Stimulated activated CD8-positive, alpha-beta memory T cell treated with anti-CD3 and anti-CD28 coated beads, Interleukin-4, amount 100 ng/mL, for 24 hours (primary cell): ENCODE measurements at regions not wholly inside any gene's neighbourhood (a gene's known extent, or its start where the extent isn't known, plus 50 kb on each side); places are given as distances from the start of the nearest gene placed in this dataset.

Experiments used
- DNase-seq: peaks from one replicate; pipeline ENCODE4 v3.0.0-alpha.2; 2020; ENCODE audit warnings: low read depth

GRCh38 chr6:115717472-115717871 lies 343.2 kb downstream of the FRK start:
- DNase-seq: no peak

- DNase-seq: no peak
These were observed 343.6 kb downstream of the FRK start for GRCh38 chr6:115717062-115717461.

GRCh38 chr6:115712291-115712961 lies 348.3 kb downstream of the FRK start:
- DNase-seq: no peak

- DNase-seq: no peak
These were observed 351.8 kb downstream of the FRK start for GRCh38 chr6:115708850-115709249.

GRCh38 chr6:115706981-115707380 lies 353.7 kb downstream of the FRK start:
- no peak for DNase-seq

DNA sequence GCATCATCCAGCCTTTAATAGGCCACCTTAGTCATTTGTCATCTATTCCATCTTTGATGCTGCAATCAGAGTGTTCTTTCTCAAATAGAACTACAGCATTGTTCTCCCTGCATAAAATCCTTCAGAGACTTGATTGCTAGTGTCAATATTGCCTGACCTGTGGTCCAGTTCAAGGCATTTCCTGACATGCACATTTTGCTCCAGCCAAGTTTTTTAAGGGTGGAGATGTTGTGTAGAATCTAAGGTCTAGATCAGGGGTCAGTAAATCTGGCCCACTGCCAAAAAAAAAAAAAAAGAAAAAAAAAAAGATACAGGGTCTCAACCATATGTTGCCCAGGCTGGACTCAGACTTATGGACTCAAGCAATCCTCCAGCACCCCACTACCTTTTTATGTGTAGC lies 354.4 kb downstream of the FRK start:
- DNase-seq: no peak

DNA sequence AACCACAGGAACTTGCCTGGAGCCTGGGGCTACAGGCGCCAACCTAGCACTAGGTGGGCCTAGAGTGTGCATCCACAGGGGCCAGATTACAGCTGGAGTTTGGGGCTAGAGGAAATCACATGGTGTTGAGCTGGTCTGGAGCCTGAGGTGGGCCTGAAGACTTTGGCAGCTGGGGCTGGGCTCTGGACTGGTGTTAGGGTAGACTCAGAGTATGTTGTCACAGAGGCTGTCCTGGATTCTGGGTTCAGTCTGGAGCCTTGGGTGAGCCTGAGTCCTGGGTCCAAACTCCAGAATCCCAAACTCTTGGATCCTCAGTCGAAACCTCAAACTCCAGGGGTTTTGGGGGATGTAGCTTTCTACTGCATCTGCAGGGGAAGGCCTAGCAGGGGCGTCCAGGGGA lies 356.7 kb downstream of the FRK start:
- DNase-seq: no peak

DNA sequence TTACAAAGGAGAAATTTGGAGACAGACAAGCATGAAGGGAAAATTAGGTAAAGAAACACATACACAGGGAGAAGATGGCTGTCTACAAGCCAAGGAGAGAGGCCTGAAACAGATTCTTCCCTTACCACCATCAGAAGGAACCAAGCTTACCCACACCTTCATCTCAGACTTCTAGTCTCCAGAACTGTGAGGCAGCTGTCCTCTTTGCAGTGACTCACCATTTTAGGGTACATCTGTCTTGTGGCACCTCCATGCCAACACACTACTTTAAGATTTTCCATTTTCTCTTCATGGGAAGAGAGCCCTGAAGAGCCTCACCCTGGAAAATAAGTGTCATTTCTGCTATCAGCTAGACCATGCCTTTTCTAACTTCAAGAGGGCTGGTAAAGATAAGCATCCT lies 369.3 kb downstream of the FRK start:
- DNase-seq: no peak

- DNase-seq: no peak
These were observed 369.8 kb downstream of the FRK start for GRCh38 chr6:115690854-115691253.

DNA sequence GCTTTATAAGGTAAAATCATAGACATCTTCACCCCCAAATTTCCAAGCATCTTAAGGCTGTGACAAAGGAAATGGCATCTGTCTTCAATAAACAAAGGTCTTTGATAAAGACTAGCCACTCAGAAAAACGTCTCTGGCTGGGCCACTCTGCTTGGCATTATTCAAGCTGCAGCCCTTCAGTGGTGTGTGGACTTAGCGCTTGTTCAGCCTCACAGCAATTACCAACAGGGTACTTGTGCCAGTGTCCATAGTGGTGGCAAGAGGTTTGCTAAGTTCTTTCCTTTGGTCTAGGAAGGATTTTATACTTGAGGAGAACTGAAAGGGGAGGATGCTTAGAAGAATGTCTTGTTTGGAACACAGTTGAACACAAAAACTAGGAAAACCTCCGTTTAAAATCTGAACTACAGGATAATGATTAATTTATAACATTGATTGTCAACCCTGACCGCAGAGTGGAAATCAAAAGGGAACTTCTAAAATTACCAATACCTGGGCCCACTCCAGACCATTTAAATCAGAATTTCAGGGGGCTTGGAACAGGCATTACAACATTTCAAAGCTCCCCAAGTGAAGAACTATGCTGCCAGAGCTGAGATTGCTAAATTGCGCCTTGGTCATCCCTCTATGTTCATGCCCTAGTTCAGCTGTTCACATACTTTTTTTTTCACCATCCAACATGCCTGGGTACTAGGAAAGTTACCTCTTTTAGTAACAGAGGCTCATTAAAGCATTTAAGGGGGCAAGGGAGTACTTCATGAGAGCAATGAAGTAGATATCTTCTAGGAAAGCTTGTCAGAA lies 378.5 kb downstream of the FRK start:
- no peak for DNase-seq

DNA sequence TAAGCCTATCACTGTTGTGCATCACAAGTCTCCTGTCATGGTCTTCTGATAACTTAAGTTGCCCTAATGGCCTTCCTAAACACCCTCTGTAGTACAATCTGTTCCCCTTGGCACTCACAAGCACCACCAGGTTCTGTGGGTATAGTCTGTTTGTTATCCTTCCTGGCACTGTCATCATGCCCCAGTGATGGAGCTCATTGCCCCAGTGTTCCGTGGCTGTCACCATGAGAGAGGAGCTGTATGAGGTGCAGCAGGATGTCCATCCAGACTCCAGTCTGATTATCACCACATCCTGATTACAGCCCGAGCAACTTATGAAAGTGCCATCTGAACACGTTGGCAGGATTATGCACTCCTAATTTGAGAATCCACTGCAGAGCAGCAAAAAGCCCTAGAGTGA lies 380.1 kb downstream of the FRK start:
- DNase-seq: no peak

- no peak for DNase-seq
These were observed 383.5 kb downstream of the FRK start for GRCh38 chr6:115677198-115677597.

- no peak for DNase-seq
These were observed 385.2 kb downstream of the FRK start for GRCh38 chr6:115675443-115675842.

DNA sequence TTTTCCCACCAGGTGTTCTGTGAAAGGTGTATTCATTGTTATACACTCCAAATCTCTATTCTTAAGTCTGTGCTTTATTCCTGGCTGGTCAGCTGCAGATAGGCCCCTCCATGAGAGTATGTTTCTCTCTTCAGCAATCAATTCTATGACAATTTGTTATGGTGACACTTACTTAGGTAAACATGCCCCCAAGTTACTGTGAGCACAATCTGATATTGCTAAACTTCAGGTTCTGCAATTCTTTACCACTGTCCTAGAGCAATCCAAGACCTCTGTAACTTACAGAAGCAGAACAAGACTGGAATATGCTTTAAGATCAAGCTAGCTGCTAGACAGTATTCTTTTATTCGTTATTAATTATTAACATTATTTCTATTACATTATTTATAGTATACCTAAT lies 391.9 kb downstream of the FRK start:
- DNase-seq: no peak

DNA sequence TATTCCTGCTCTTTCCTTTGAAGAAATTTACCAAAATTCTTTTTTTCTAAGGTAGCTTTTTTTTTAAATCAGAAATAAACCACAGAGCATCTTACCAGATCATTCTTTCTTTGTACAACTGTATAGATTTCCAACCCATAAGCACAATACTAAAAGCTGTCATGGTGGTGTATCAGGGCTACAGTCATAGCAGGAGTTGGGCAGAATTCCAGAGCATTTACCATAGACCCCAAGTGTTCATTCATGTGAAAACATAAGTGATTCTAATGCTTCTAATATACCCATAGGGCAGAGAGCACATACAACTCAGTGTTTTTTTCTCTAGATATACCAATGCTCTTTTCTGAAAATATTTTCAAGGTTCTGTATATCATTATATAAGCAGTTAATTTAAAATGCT lies 392.5 kb downstream of the FRK start:
- DNase-seq: no peak

GRCh38 chr6:115667478-115668026 lies 393.1 kb downstream of the FRK start:
- no peak for DNase-seq

- no peak for DNase-seq
These were observed 393.7 kb downstream of the FRK start for GRCh38 chr6:115666997-115667396.

DNA sequence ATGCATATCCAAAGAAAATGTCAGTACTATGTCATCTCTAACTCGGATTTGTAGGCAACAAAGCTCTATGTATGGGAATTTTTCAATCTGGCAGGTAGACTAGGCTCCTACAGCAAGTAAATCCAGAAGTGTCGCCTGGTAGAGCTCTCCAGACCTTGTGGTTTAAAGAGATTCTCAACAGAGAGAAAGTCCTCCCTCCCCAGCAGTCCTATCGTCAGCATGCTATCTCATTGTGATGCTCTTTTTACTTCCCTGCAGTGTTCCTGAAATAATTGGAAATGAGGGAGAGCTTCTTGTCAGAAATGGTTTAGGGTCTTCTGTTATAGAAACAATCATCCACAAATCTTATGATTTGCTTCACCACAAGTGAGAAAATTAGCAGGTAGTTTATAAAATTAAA lies 395.4 kb downstream of the FRK start:
- no peak for DNase-seq

DNA sequence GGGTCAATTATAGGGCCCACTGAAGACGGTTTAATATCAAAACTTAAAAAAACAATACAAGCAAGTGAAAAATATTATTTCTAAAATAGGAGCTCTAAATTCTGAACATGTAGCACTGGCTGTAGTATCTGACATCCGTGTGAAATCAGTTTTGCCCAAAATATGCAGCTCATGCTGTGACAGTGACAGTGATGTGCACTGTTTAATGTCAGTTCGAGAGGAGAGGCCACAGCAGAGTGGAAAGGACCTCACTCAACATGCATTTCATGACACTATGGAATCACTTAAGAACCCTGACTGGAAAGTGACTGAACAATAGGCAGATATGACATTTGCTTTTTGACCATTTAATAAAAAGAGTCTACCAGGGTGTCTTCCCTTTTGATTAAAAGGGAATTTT lies 397.0 kb downstream of the FRK start:
- DNase-seq: no peak

GRCh38 chr6:115643762-115644161 lies 416.9 kb downstream of the FRK start:
- DNase-seq: no peak

DNA sequence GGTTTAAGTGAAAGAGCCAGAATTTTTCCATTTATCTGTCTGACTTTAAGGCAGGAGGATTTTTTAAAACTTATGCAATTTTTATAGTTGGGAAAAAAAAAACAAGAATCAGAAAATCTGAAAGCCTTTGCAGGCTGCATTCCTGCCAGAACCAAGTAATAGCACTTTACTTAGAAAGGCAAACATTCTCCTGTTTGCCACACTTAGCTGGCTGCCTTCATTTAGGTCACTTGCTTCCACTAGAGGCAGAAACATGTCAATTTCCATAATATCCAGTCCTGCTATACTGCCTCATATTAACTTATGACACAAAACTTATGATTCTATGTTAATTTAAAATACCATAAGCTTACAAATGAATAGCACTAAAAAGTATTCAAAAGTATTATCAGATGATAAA lies 425.8 kb downstream of the FRK start:
- no peak for DNase-seq

GRCh38 chr6:115634131-115634530 lies 426.6 kb downstream of the FRK start:
- DNase-seq: no peak

DNA sequence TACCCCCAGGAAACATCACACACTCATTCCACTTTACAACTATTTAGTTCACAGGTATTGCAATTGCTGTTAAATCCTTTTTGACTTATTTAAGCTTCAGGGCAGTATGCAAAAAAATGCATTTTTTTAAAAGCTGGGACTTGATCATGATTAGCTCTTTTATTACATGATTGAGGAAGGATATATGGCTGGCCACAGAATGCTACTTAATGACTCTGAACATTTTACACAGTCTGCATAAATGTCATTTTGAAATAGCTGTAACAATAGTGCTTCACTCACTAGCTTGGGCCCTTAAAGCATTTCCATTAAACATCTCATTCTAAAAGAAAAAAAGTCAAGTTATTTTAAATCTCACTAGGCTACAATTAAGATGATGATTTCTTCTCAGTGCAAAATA lies 429.7 kb downstream of the FRK start:
- DNase-seq: no peak
